Neural cell (in vitro differentiated cells): ENCODE measurements at regions not wholly inside any gene's neighbourhood (a gene's known extent, or its start where the extent isn't known, plus 50 kb on each side); places are given as distances from the start of the nearest gene placed in this dataset.

Source experiments
- EP300 ChIP-seq: fragments of 450-650 bp; conservative IDR thresholded peaks from 2 replicates; pipeline ENCODE4 v1.6.1; 2014; ENCODE audit warnings: antibody characterized with exemption, mild to moderate bottlenecking, moderate library complexity; ENCODE audit not compliant: poor library complexity, severe bottlenecking
- EZH2 ChIP-seq: fragments of 200-600, 300-800 bp; shearing (Covaris generic), sonication (generic); IDR thresholded peaks from 2 replicates; pipeline ENCODE4 v1.6.1; 2014; ENCODE audit warnings: antibody characterized with exemption, low read length, borderline replicate concordance, mild to moderate bottlenecking; ENCODE audit not compliant: insufficient read depth, poor library complexity, severe bottlenecking
- POLR2AphosphoS5 ChIP-seq: IDR thresholded peaks from 2 replicates; pipeline ENCODE4 v1.6.1; 2012
- RAD21 ChIP-seq: fragments of 450-650 bp; conservative IDR thresholded peaks from 2 replicates; pipeline ENCODE4 v1.6.1; 2014; ENCODE audit warnings: antibody characterized with exemption, mild to moderate bottlenecking, moderate library complexity
- SMC3 ChIP-seq: fragments of 450-650 bp; conservative IDR thresholded peaks from 2 replicates; pipeline ENCODE4 v1.6.1; 2014; ENCODE audit warnings: antibody characterized with exemption, mild to moderate bottlenecking, moderate library complexity; ENCODE audit not compliant: poor library complexity
- TAF1 ChIP-seq: IDR thresholded peaks from 2 replicates; pipeline ENCODE4 v1.6.1; 2012; ENCODE audit warnings: low read depth
- TF ChIP-seq, protein P1 (sequence below): fragments of 450-650 bp; IDR thresholded peaks from 2 replicates; pipeline ENCODE4 v1.5.1; 2014; ENCODE audit warnings: antibody characterized with exemption, mild to moderate bottlenecking, moderate library complexity; ENCODE audit not compliant: poor library complexity, severe bottlenecking
- TF ChIP-seq, protein P2 (sequence below): IDR thresholded peaks from 2 replicates; pipeline ENCODE4 v1.6.1; 2012; ENCODE audit warnings: borderline replicate concordance

DNA sequence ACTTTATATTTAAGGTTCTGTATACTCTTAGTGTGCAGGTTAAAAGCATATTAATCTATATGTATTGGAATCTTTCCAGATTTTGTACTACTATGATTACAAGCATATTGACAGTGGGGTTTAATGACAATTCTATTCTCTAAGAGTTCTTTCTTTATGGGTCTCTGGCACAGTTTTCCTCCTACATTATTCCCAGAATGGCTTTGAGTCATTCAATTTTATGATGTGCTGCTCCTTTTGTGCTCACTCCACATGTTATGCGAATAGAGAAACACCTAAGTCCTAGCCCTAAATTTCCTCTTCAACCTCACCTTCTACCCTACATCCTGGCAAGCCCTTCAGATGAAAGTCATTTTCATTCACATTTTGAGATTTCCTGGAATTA, 209.9 kb upstream of the DIAPH2 start:
- TF ChIP-seq, protein P1, sequence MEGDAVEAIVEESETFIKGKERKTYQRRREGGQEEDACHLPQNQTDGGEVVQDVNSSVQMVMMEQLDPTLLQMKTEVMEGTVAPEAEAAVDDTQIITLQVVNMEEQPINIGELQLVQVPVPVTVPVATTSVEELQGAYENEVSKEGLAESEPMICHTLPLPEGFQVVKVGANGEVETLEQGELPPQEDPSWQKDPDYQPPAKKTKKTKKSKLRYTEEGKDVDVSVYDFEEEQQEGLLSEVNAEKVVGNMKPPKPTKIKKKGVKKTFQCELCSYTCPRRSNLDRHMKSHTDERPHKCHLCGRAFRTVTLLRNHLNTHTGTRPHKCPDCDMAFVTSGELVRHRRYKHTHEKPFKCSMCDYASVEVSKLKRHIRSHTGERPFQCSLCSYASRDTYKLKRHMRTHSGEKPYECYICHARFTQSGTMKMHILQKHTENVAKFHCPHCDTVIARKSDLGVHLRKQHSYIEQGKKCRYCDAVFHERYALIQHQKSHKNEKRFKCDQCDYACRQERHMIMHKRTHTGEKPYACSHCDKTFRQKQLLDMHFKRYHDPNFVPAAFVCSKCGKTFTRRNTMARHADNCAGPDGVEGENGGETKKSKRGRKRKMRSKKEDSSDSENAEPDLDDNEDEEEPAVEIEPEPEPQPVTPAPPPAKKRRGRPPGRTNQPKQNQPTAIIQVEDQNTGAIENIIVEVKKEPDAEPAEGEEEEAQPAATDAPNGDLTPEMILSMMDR: no peak
- TF ChIP-seq TAF1 (no peak), POLR2AphosphoS5 (no peak), RAD21 (no peak), EZH2 (no peak), SMC3 (no peak), EP300 (no peak)
- TF ChIP-seq, protein P2, sequence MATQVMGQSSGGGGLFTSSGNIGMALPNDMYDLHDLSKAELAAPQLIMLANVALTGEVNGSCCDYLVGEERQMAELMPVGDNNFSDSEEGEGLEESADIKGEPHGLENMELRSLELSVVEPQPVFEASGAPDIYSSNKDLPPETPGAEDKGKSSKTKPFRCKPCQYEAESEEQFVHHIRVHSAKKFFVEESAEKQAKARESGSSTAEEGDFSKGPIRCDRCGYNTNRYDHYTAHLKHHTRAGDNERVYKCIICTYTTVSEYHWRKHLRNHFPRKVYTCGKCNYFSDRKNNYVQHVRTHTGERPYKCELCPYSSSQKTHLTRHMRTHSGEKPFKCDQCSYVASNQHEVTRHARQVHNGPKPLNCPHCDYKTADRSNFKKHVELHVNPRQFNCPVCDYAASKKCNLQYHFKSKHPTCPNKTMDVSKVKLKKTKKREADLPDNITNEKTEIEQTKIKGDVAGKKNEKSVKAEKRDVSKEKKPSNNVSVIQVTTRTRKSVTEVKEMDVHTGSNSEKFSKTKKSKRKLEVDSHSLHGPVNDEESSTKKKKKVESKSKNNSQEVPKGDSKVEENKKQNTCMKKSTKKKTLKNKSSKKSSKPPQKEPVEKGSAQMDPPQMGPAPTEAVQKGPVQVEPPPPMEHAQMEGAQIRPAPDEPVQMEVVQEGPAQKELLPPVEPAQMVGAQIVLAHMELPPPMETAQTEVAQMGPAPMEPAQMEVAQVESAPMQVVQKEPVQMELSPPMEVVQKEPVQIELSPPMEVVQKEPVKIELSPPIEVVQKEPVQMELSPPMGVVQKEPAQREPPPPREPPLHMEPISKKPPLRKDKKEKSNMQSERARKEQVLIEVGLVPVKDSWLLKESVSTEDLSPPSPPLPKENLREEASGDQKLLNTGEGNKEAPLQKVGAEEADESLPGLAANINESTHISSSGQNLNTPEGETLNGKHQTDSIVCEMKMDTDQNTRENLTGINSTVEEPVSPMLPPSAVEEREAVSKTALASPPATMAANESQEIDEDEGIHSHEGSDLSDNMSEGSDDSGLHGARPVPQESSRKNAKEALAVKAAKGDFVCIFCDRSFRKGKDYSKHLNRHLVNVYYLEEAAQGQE: no peak
